GM19452 (cell line): ENCODE measurements at regions not wholly inside any gene's neighbourhood (a gene's known extent, or its start where the extent isn't known, plus 50 kb on each side); places are given as distances from the start of the nearest gene placed in this dataset.

Source experiments
- ATAC-seq: cut with Tn5 transposase; IDR thresholded peaks from one replicate; pipeline ENCODE4 v1.9.1; 2021; ENCODE audit not compliant: unreplicated experiment

- no peak for ATAC-seq
These were observed 691.4 kb upstream of the FZD8 start for GRCh38 chr10:36333446-36333845.

GRCh38 chr10:36332926-36333325 is 690.8 kb upstream of the FZD8 start:
- ATAC-seq, result no peak

- ATAC-seq, result no peak
These were observed 689.0 kb upstream of the FZD8 start for GRCh38 chr10:36331121-36331520.

- no peak for ATAC-seq
These were observed 683.7 kb upstream of the FZD8 start for GRCh38 chr10:36325815-36326214.

- no peak for ATAC-seq
These were observed 682.7 kb upstream of the FZD8 start for GRCh38 chr10:36324831-36325230.

- ATAC-seq, result no peak
These were observed 671.0 kb upstream of the FZD8 start for GRCh38 chr10:36313142-36313541.

- ATAC-seq, result no peak
These were observed 661.8 kb upstream of the FZD8 start for GRCh38 chr10:36303896-36304295.

GRCh38 chr10:36302086-36302485 is 660.0 kb upstream of the FZD8 start:
- ATAC-seq, result no peak

GRCh38 chr10:36301539-36301938 is 659.4 kb upstream of the FZD8 start:
- ATAC-seq, result no peak

- ATAC-seq, result no peak
These were observed 659.0 kb upstream of the FZD8 start for GRCh38 chr10:36301139-36301538.

GRCh38 chr10:36283827-36284226 is 641.7 kb upstream of the FZD8 start:
- ATAC-seq, result no peak

- no peak for ATAC-seq
These were observed 639.8 kb upstream of the FZD8 start for GRCh38 chr10:36281831-36282331.

- no peak for ATAC-seq
These were observed 638.9 kb upstream of the FZD8 start for GRCh38 chr10:36280890-36281499.

- ATAC-seq, result no peak
These were observed 638.2 kb upstream of the FZD8 start for GRCh38 chr10:36280321-36280741.

- ATAC-seq, result no peak
These were observed 636.1 kb upstream of the FZD8 start for GRCh38 chr10:36278176-36278575.

GRCh38 chr10:36277459-36277858 is 635.4 kb upstream of the FZD8 start:
- no peak for ATAC-seq

- ATAC-seq, result no peak
These were observed 629.7 kb upstream of the FZD8 start for GRCh38 chr10:36271627-36272340.

- ATAC-seq, result no peak
These were observed 627.1 kb upstream of the FZD8 start for GRCh38 chr10:36269222-36269621.

GRCh38 chr10:36266923-36267322 is 624.8 kb upstream of the FZD8 start:
- ATAC-seq, result no peak

GRCh38 chr10:36265741-36266140 is 623.6 kb upstream of the FZD8 start:
- no peak for ATAC-seq

GRCh38 chr10:36263871-36264270 is 621.8 kb upstream of the FZD8 start:
- ATAC-seq, result no peak

GRCh38 chr10:36256948-36257356 is 614.9 kb upstream of the FZD8 start:
- ATAC-seq, result no peak

GRCh38 chr10:36256166-36256565 is 614.1 kb upstream of the FZD8 start:
- no peak for ATAC-seq
